NCI-H2227 treated with DMSO at 0.1 percent for 48 hours (cell line): ENCODE measurements at regions not wholly inside any gene's neighbourhood (a gene's known extent, or its start where the extent isn't known, plus 50 kb on each side); places are given as distances from the start of the nearest gene placed in this dataset.
"Not testable (repeated sequence)": the region's sequence is repeated elsewhere in the genome, so short reads cannot be mapped to it uniquely, and the experiment has no call there.

Source experiments
- DNase-seq: peaks from one replicate; lab custom pipeline; 2025; lab: John Stamatoyannopoulos, UW

DNA sequence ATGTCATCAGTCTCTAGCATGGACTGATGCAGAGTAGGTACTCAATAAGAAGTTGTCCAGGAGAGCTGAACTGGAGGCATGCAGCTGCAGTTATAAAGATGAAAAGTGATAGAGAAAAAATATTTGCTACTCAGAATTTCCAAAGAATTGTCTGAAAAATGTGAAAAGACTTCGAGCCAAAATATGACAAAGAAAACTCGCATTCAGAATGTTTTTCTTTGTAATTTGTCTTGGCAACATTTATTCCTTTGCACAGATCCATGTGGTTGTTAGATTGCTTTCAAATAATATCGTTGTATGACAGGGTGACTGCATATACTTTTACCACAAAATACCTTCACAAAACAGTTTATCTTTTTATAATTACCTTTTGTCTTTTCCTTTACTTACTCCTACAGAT, 128.0 kb upstream of the SLC4A4 start:
- no peak for DNase-seq

DNA sequence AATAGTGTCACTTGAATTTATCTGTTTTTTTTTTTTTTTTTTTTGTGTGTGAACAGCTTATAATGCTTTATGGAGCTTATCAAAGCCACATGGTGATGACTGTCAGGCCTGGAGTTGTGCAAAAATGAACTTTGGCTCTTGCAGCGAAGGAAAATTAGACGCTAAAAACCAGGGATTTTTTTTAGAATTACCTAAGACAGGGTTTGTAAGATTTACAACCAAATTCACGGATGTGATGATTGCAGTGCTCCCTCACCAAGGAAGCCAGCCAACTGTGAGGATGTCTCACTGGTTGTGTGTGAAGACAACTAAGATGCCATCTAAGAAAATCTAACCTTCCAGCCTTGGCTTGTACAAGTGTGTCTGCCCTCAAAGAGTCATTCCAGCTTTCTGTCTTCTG, 127.1 kb upstream of the SLC4A4 start:
- DNase-seq: no peak

DNA sequence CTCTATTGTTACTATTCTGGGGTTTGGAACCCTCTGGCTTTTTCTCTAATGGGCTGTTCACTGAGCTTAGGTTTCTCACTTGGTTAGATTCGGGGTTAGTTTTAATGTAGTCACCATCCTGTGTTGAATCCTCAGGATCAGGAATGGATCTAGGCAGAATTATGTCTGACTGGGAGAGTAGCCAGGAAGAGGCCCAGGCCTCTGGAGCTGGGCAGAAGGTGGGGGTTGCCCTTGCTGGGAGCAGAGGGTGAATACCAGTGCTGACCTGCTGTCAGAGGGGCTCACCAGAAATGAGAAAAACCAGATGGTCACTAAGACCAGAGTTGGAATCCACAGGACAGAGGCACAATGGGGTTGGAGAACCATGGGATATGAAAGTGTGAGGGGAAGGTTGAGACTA, 126.6 kb upstream of the SLC4A4 start:
- no peak for DNase-seq

DNA sequence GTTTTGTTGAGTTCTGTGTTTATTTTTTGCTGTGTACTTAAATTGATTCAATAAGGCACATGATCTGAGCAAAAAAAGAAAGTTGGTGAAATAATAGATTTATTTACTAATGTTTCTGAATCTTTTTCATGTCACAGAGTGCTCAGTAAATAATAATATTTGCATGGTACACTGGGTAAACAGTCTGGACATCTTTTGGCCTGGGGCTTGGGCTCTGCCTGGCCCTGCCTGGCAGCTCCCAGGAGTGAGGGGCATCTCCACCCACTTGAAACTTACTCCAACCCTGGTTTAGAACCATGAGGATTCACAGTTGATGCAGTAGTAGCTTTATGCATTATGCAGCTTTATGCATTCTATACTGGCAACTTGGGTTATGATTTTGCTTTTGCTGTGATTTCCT, 124.2 kb upstream of the SLC4A4 start:
- DNase-seq: no peak

DNA sequence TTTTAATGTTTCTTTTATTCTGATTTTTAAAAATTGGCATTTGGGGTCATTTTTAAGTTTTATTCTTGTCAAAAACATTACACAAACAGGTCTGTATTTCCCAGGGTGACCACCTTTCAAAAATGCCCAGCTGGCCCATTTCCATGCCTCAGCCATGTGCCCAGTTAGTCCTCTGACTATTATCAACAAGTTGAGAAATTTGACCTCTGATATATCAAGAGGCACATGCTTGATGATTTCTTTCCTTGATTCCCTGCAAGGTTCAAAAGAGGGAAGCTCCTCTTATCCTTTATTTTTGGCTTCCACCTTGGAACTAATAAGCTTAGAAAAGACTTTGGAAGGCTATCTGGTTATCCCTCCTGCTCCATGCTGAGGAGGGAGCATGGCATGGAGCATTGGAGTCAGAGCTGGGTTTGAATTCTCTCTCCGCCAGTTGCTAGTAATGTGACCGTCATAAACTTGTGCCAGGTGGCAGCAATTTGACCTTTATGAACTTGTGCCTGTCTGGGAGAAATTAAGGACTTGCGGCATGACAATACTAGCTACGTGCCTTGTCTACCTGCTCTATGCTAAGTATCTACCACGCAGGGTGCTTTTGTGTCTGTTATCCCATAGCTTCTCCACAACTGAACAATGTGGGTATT, 122.4 kb upstream of the SLC4A4 start:
- DNase-seq: no peak

DNA sequence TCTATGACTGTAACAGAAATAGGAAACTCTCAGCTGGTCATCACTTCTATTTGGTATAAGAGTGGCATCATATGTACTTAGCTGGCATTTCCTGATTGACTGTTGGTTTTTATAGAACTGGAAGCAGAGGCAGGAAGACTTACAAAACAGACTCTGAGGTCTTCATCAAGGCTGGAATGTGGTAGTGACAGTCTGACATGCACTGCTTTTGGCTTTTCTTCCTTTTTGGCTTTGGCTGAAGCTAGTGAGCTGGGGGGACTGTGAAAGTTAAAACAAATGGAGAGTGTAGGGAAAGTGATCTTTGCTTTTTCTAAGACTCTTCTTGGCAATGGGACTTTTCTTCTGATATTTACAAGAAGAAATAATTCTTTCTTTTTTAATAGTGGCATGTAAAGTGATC, 121.1 kb upstream of the SLC4A4 start:
- DNase-seq: no peak

DNA sequence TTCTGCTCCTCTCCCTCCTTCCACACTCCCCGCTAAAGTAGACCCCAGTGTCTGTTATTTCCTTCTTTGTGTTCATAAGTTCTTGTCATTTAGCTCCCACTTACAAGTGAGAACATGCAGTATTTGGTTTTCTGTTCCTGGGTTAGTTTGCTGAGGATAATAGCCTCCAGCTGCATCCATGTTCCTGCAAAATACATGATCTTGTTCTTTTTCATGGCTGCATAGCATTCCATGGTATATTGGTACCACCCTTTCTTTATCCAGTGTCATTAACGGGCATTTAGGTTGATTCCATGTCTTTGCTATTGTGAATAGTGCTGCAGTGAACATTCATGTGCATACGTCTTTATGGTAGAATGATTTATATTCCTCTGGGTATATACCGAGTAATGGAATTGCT, 118.0 kb upstream of the SLC4A4 start:
- not testable (repeated sequence) for DNase-seq

DNA sequence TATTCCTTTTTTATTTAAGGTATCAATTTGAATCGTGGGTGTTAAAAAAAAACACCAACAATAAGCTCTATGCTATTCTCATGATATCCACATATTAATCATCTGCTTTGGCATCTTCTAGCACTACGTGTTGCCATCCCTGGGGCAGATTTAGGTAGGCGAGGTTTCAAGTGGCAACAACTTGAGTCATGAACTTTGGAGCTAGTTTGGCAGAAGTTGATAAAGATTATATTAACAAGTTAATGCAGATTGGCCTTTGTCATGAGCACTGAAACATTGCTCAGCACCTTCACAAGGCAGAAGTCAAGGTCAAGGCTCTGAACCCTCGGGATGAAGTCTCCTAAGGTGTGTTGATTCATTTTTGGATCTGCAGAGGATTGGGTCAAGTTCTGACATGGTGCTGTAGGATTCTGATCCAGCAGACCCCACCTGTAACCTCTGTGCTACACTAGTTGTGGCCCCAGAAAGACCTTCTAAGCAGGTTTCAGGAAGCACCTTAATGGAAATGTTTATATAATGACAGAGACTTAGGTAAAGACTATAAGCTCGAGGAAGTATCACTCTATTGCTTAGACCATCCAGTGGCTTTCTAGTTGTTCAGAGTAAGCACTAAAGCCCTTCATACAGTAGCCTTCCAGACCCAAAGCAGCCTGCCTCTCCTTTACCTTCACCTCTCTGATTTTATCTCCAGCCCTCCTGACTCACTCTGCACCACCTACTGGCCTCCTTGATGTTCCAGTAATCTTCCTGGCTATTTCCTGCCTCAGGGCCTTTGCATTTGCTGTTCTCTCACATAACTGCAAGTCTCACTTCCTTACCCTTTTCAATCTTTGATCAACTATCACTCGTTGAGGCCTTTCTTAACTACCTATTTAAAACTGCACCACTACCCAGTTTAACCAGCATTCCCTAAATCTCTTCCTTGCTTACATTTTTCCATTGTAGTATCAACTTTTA, 117.0 kb upstream of the SLC4A4 start:
- no peak for DNase-seq

DNA sequence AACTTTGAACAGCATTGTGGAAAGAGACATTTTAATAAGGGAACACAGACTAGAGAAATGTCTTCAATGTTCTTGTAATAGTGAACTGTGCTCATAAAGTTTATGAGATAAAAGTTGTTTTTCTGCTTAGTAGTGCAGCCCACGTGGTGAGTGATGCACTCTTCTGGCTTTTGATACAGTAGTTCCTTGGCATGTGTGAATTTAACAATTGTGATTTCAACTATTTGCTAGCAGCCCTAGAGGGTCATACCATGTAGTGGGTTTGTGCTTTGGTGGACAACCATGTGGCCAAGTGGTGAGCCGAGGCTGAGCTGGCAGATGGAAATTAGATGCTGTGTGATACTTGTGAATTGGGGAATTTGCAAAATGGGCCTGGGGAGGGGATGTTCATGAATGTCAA, 116.2 kb upstream of the SLC4A4 start:
- no peak for DNase-seq

DNA sequence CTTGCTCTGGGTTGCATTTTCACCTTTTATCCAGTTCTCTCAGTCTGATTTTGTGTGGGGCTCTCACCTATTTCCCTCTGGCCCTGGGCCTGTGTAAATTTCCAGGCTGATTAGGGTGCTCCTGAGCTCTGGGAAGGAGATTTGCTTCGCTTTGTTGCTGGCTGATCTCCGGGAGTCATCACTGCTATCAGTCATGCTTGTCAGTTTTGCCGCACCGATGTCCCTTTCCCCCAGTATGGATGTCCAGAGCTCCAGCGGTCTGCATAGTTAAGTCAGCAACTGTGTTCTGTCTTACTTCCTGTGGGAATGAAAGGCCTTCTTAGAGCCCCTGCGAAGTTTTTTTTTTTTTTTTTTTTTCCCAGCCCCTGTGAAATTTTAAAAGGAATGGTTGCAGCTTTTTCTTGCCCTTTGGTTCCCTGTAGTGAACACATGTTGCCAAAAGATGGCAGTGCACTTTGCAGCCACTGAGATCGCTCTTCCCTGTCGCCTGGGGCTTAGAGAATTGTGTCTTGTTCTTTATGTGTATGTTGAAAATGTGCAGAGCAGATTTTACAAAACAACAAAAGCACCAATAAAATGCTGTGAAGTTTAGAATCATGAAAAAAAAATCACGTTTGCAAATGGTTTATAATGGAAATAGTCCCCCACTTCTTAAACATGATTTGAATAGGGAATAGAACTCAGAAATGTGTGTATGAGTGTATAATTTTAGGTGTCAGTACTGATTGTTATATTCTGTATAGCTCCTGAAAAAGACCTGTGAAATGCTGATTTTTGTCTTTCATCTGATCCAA, 109.1 kb upstream of the SLC4A4 start:
- DNase-seq: no peak

DNA sequence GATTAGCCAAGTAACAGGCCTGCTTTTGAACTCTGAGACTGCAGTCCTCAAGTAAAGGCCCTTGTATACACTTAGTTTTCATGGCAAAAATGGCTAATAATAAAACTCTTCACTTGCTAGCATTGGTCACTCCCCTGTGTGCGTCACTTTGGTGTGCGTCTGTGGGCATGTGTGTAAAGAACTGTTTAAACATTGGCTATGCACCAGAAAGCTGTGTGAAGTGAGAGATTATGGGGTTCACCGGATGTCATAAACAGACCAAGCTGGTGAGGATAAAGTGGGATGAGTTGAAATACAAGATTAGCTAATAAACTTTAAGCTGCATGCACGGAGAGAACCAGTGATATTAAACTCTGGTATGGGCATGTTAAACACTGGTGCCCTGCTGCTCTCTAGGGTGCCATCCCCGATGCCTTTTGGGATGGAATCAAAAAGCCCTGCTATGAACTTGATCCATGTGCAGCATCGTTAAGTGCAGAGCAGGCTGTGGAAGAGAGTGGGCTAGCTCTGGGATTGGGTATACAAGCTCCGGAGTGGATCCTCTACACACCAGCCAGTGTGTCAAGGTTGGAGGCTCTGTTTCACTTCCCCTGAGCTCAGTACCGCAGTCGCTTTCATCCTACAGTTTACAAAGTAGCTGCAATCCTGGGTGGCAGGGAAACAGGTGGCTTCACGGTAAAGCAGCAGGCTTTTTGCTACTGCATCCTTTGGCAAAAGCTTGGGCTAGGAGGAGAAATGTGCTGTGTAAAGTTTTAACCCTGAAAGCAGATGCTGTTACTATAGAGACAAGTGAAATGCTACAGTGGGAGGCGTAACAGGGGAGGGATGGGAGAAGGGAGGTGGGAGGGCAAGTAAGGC, 108.3 kb upstream of the SLC4A4 start:
- DNase-seq: no peak

DNA sequence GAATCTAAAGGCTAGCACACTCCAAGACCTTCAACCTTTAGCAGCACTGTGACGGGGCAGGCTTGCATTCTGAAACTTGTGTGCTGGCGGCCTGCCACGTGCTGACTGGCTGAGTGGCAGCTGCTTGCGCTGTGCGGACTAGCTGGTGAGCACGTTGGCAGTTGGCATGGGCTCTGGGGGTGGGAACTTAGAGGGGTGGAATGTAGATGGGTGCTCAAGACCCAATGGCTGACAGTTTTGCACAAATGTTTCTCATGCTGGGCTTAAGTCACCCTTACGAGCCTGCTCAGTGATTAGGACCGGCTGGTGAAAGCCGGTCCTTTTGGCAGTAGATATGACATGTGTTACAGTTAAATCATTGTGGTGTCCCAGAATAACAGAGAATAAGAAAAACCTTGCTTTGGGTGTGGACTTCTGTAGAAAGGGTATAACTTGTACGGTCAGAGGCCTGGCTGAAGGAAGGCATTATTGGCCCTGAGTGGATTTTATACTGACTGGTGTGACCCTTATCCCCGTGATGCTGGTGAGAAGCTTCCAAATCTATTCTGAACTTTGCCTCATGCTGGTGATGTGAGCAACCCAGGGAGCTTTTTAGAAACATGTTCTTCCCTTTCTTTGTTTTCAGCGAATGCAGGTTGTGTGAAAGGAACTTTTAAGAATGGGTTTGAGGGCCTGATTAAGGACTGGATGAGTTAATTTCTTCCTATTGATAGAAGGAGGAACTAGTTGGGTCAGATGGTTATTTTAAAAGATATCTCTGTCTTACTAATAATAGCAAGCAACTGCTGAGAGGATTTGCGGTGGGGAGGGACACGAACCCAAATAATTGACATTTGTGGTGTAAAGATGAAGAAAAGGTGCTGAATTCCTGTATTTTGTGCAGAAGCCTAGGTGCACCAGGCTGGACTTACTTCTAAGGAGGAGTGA, 107.4 kb upstream of the SLC4A4 start:
- no peak for DNase-seq

DNA sequence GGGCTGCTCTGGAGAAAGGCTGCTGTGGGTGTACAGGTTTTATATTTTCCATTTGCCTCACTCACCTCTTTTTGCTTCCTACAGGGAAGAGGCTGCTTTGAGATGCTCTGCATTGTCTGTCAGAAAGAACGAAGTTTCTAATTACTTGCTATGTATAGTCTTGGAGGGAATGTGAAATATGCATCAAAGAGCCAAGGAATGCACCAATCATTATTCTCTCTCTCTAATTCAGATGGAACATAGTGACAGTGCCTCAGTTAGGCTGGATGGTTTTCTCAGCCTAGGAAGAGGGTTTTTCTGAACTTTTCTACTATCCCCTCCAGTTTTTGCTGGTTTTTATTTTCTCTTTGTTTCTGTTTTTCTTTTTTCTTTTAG, 106.8 kb upstream of the SLC4A4 start:
- no peak for DNase-seq

DNA sequence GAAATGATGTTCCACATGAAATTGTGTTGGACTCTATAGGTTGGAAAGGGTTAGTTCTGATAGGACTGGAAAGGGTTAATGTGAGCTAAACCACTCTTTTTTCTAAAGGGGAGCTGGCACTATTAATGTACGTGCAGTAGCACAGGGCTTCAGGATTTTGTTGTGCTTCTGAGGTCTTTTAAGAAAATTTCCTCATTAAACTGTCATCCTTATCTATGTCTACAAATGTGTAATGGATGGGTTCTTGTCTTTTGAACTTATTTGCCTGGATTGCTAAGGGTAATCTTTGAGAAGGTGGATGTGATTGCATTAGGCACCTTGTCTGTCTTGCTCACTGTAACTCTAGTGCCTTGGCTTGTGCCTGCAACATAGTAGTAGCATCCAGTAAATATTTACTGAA, 106.0 kb upstream of the SLC4A4 start:
- no peak for DNase-seq

DNA sequence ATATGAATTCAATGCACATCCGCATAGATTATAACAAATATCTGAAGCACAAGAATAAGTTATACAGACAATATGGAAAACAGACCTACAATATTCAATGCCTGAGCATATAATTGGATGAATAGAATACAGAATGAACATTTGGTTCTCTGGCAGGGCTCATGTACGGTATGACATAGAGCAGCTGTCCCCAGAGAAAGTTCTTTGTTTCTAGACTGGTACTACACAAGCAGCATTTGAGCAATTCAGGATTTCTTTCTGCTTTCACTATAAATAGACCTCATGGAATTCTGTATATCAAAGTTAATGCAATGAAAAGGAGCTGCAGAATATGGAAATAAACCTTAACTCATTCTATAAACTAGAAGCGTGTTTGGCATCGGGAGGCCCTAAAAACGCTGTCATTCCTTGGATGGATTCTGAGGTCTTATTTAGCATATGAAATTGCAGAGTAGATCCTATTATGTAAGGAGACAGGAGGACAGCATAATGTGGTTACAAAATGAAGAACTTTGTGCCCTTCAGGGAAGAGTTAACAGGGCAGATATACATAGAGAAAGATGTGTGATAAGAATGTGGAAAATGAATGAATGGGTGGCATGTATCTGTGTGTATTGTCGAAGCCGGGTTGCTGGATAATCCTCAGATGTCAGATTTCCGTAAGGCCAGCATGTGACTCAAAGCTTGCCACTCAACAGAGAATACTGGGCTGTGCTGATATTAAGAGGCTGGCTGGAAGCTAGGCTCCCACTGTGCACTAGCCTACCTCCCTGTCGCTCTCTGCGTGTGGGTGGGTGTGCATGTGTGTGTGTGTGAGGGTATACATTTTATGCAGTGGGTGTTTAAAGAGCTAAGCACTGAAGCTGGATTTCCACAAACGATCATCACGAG, 103.3 kb upstream of the SLC4A4 start:
- no peak for DNase-seq

DNA sequence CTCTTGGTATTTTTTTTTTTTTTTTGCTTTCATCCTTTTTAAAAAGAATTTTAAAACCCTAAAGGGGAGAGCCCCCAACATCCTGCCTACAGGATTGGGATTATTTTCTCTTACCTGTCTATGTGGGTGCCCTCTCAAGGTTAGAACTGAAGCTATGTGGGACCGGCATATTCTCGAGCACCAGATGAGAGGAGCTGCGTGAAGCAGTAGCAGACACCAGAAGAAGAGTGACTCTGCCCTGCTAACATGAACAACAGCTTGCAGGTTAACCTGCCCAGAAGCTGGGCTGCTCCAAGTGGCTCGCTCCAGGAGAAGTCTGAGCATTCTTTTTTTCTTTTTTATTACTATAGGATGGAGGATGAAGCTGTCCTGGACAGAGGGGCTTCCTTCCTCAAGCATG, 102.6 kb upstream of the SLC4A4 start:
- no peak for DNase-seq

DNA sequence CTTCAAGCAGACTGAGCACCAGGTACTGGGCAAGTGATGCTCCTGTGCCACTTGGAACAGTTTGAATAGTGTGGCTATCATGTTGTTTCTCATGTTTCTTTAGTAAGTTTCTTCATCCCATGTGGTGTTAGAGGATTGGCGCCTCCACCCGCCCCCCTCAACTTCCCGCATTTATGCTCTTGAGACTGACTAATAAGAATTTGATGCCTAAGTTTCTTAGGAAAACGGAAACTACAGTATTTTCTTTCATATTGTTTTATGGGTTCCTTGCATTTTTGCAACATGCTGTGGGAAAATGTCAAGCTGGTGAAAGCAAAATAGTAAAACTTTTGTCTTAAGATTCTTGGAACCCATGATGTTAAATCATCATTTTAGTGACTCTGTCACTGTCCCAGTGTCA, 101.2 kb upstream of the SLC4A4 start:
- no peak for DNase-seq

DNA sequence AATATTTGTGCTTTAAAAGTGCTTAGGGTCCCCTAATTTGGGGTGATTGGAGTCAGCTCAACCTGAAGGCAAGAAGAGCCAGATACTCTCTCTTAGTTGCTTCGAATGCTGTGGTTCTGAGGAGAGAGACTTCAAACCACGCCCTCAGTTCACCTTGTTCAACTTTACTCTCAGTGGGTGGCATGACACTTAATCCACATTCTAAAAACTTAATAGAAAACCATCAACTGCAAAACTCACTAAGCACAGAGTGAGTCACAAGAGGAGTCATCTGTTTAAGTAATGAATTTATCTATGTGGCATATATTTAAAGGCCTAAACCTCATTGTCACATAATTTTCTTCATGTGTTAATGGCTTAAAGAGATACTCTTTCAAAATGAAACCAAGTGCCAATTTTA, 99.5 kb upstream of the SLC4A4 start:
- DNase-seq: no peak

DNA sequence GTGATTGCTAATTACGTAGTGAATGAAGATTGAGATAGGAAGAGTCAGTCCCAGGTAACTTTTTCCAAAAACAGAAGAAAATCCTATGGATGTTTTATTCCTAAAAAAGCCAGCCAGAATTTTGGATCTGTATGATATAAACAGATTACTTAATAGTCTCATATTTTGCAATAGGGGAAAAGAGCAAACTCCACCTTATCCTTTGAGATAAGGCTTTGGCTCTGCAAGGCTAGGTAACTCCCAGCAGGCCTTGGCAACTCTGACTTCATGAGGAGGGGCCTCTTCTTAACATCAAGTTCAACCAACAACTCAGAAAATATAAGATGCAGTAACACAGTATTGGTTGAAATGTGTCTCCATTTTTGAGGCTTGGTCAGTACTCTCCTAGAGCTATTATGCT, 98.7 kb upstream of the SLC4A4 start:
- no peak for DNase-seq
